A673 (cell line): ENCODE measurements at regions not wholly inside any gene's neighbourhood (a gene's known extent, or its start where the extent isn't known, plus 50 kb on each side); places are given as distances from the start of the nearest gene placed in this dataset.

Experiments used
- BruUV-seq: library from RNA; stranded (reverse); fragments of 400-500 nt; replicated peaks from 2 replicates; lab custom pipeline; 2021; lab: Mats Ljungman, UMichigan
- CTCF ChIA-PET: fragments of 300-600 bp; sonication (Branson Sonifier 250); formaldehyde crosslinking; loops from one replicate; lab custom pipeline; 2022; ENCODE audit warnings: antibody characterized with exemption; lab: Charles Lee
- POLR2A ChIA-PET: fragments of 300-600 bp; sonication (Branson Sonifier 250); formaldehyde crosslinking; loops from one replicate; lab custom pipeline; 2022; ENCODE audit warnings: antibody characterized with exemption; ENCODE audit not compliant: low non-redundant PET; lab: Charles Lee
- DNase-seq: peaks from one replicate; pipeline ENCODE4 v3.0.0-alpha.2; 2015; ENCODE audit warnings: low spot score
- H3K27ac ChIP-seq: fragments of 200-600 bp; sonication (generic); 2 replicates; pipeline ENCODE4 v1.5.1; 2016; ENCODE audit warnings: mixed run types, low read depth, mild to moderate bottlenecking, mixed read lengths, antibody characterized with exemption, low read length; ENCODE audit not compliant: poor library complexity, severe bottlenecking
- H3K27me3 ChIP-seq: fragments of 200-600 bp; sonication (generic); replicated peaks from 2 replicates; pipeline ENCODE4 v1.6.1; 2017; ENCODE audit warnings: mixed run types, low read depth, mild to moderate bottlenecking, mixed read lengths, antibody characterized with exemption, low read length; ENCODE audit not compliant: insufficient read depth, poor library complexity
- H3K36me3 ChIP-seq: fragments of 200-600 bp; sonication (generic); 2 replicates; pipeline ENCODE4 v1.6.1; 2016; ENCODE audit warnings: mixed run types, mild to moderate bottlenecking, mixed read lengths, antibody characterized with exemption, low read length; ENCODE audit not compliant: insufficient read depth, poor library complexity, severe bottlenecking
- H3K4me1 ChIP-seq: fragments of 200-600 bp; sonication (generic); 2 replicates; pipeline ENCODE4 v1.6.1; 2017; ENCODE audit warnings: mixed run types, mild to moderate bottlenecking, mixed read lengths, antibody characterized with exemption, low read length; ENCODE audit not compliant: insufficient read depth, poor library complexity, severe bottlenecking
- H3K4me3 ChIP-seq: fragments of 200-600 bp; sonication (generic); 2 replicates; pipeline ENCODE4 v1.5.1; 2016; ENCODE audit warnings: low read depth, mixed run types, mild to moderate bottlenecking, mixed read lengths, low read length; ENCODE audit not compliant: poor library complexity, severe bottlenecking
- H3K9me3 ChIP-seq: fragments of 200-600 bp; sonication (generic); 2 replicates; pipeline ENCODE4 v1.6.1; 2016; ENCODE audit warnings: mixed run types, low read depth, mild to moderate bottlenecking, mixed read lengths, antibody characterized with exemption, low read length; ENCODE audit not compliant: poor library complexity, severe bottlenecking
- CTCF ChIP-seq: fragments of 300-800, 200-600 bp; sonication (generic); conservative IDR thresholded peaks from 2 replicates; pipeline ENCODE4 v1.5.1; 2017; ENCODE audit warnings: low read depth, mild to moderate bottlenecking, antibody characterized with exemption, low read length, moderate library complexity, mixed read lengths
- EZH2 ChIP-seq: fragments of 200-600 bp; sonication (generic); IDR thresholded peaks from 2 replicates; pipeline ENCODE4 v1.6.1; 2017; ENCODE audit warnings: borderline replicate concordance, low read depth, mild to moderate bottlenecking, mixed read lengths, antibody characterized with exemption, low read length; ENCODE audit not compliant: poor library complexity, severe bottlenecking
- intact Hi-C: fragments of 100-400 bp; cut with micrococcal nuclease; formaldehyde crosslinking; loops from one replicate; pipeline ENCODE4 v1.10.0; 2022; ENCODE audit not compliant: unreplicated experiment

GRCh38 chr2:60309941-60310660 lies 243.4 kb downstream of the BCL11A start:
- H3K4me3 ChIP-seq = no peak overlapping the region
- CTCF ChIA-PET = no interaction called here
- peaks cover 14% of the 10 kb centered on the region for H3K27me3 ChIP-seq
- H3K4me1 ChIP-seq = no peaks in the 10 kb centered on the region
- intact Hi-C loops = no loop called here
- no peaks in the 10 kb centered on the region for H3K36me3 ChIP-seq
- POLR2A ChIA-PET = no interaction called here
- H3K27ac ChIP-seq = no peak overlapping the region
- no TSS peak for BruUV-seq
- DNase-seq = no peak
- no peaks in the 10 kb centered on the region for H3K9me3 ChIP-seq
- TF ChIP-seq EZH2 (no peak), CTCF (no peak)

GRCh38 chr2:60309336-60309735 lies 244.1 kb downstream of the BCL11A start:
- POLR2A ChIA-PET = no interaction called here
- BruUV-seq = no TSS peak
- H3K9me3 ChIP-seq = no peaks in the 10 kb centered on the region
- no peak overlapping the region for H3K27ac ChIP-seq
- CTCF ChIA-PET = no interaction called here
- no peak overlapping the region for H3K4me3 ChIP-seq
- H3K27me3 ChIP-seq = peaks cover 10% of the 10 kb centered on the region
- TF ChIP-seq EZH2 (no peak), CTCF (no peak)
- intact Hi-C loops = no loop called here
- H3K36me3 ChIP-seq = no peaks in the 10 kb centered on the region
- DNase-seq = no peak
- H3K4me1 ChIP-seq = no peaks in the 10 kb centered on the region

- H3K27ac ChIP-seq = no peak overlapping the region
Measured at GRCh38 chr2:60306267-60306861, 247.1 kb downstream of the BCL11A start.

More at GRCh38 chr2:60306267-60306861, 247.1 kb downstream of the BCL11A start:
- BruUV-seq = no TSS peak
- Histone ChIP-seq H3K4me1 (no peaks in the 10 kb centered on the region), H3K27me3 (peaks cover 6% of the 10 kb centered on the region), H3K9me3 (no peaks in the 10 kb centered on the region), H3K4me3 (no peak overlapping the region), H3K36me3 (no peaks in the 10 kb centered on the region)
- ChIA-PET CTCF (no interaction called here), POLR2A (no interaction called here)
- intact Hi-C loops = no loop called here
- TF ChIP-seq EZH2 (no peak), CTCF (no peak)
- no peak for DNase-seq
